Gastrocnemius medialis (tissue), 4 donors: ENCODE measurements at regions not wholly inside any gene's neighbourhood (a gene's known extent, or its start where the extent isn't known, plus 50 kb on each side); places are given as distances from the start of the nearest gene placed in this dataset.

ENCODE experiments used
- POLR2A ChIP-seq, 2 donors: fragments of 450-650 bp; IDR thresholded peaks; one replicate each; pipeline ENCODE4 v1.6.1; 2017; ENCODE audit warnings: antibody characterized with exemption in 2 of 2, mild to moderate bottlenecking in 2 of 2, moderate library complexity in 2 of 2
- TF ChIP-seq, protein P1 (sequence below), 5 experiments: fragments of 450-650 bp in 3 of 5; fragments of 200-600 bp in 2 of 5; sonication (generic) in 2 of 5; IDR thresholded peaks in 4 of 5; conservative IDR thresholded peaks in 1 of 5; 1 replicate in 4 of 5; 2 replicates in 1 of 5; pipeline ENCODE4 v1.5.1; 2016 to 2019; ENCODE audit warnings: antibody characterized with exemption in 5 of 5, mild to moderate bottlenecking in 3 of 5, moderate library complexity in 3 of 5

- no peak for TF ChIP-seq POLR2A (IDR thresholded peaks at IDR 0.05)
- TF ChIP-seq, protein P1, sequence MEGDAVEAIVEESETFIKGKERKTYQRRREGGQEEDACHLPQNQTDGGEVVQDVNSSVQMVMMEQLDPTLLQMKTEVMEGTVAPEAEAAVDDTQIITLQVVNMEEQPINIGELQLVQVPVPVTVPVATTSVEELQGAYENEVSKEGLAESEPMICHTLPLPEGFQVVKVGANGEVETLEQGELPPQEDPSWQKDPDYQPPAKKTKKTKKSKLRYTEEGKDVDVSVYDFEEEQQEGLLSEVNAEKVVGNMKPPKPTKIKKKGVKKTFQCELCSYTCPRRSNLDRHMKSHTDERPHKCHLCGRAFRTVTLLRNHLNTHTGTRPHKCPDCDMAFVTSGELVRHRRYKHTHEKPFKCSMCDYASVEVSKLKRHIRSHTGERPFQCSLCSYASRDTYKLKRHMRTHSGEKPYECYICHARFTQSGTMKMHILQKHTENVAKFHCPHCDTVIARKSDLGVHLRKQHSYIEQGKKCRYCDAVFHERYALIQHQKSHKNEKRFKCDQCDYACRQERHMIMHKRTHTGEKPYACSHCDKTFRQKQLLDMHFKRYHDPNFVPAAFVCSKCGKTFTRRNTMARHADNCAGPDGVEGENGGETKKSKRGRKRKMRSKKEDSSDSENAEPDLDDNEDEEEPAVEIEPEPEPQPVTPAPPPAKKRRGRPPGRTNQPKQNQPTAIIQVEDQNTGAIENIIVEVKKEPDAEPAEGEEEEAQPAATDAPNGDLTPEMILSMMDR (IDR thresholded peaks at IDR 0.05 in 4 of 5, conservative IDR thresholded peaks at IDR 0.05 in 1 of 5) = no peak
Observed at GRCh38 chr5:13378091-13378490, 566.4 kb downstream of the DNAH5 start.
